LNCAP (cell line): ENCODE measurements at regions not wholly inside any gene's neighbourhood (a gene's known extent, or its start where the extent isn't known, plus 50 kb on each side); places are given as distances from the start of the nearest gene placed in this dataset.

Experiments
- CTCF ChIP-seq: fragments of 450-650 bp; IDR thresholded peaks from 2 replicates; pipeline ENCODE4 v1.5.1; 2017; ENCODE audit warnings: mild to moderate bottlenecking

DNA sequence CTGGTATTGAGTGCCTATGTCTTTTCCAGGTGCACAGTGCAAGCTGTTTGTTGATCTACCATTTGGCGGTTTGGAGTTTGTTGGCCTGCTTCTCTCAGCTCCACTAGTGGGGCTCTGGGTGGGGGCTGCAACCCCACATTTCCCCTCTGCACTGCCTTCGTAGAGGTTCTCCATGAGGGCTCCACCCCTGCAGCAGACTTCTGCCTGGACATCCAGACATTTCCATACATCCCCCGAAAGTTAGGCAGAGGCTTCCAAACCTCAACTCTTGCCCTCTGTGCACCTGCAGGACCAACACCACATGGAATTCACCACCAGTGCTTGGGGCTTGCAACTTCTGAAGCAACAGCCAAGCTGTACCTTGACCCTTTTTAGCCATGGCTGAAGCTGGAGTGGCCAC is 1024.1 kb downstream of the TMTC2 start:
- no peak for TF ChIP-seq CTCF

DNA sequence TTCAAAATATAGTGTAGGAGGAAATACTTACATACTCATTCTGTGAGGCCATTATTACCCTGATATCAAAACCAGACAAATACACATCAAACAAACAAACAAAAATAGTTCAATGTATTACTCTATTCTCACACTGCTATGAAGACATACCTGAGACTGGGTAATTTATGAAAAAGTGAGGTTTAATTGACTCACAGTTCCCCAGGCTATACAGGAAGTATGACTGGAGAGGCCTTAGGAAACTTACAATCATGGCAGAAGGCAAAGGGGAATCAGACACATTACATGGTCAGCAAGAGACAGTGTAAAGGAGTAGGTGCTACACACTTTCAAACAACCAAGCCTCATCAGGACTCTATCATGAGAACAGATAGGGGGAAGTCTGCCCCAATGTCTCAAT is 1023.2 kb downstream of the TMTC2 start:
- no peak for TF ChIP-seq CTCF

GRCh38 chr12:83700838-83701237 is 1014.1 kb downstream of the TMTC2 start:
- TF ChIP-seq CTCF, result no peak

DNA sequence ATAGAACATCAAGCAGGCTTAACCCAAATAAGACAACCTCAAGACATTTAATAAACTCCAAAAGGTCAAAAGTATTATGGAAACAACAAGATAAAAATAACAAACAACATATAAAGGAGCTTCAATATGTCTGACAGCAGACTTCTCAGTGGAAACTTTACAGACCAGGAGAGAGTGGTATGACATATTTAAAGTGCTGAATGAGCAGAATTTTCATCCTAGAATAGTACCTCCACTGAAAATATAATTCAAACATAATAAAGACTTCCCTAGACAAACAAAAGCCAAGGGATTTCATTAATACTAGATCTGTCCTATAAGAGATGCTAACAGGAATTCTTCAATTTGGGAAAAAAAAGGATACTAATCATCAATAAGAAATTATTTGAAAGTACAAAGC is 1005.0 kb downstream of the TMTC2 start:
- no peak for TF ChIP-seq CTCF

DNA sequence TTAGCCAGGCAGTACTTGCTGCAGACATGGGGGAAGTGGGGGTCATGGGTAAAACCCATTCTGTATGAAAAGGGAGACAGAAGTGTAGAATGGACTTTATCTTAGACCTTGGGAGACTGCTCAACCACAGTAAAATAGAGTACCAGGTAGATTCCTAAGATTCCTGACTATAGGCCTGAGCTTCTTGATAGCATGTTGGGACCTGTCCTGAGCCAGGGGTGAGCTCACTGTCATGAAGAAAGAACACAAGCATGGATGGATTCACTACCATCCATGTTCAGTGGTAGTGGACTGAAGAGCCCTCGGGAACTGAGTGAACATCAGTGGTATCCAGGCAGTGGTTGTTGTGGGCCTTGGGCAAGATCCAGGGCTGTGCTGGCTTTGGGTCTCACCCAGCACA is 1003.8 kb downstream of the TMTC2 start:
- no peak for TF ChIP-seq CTCF

DNA sequence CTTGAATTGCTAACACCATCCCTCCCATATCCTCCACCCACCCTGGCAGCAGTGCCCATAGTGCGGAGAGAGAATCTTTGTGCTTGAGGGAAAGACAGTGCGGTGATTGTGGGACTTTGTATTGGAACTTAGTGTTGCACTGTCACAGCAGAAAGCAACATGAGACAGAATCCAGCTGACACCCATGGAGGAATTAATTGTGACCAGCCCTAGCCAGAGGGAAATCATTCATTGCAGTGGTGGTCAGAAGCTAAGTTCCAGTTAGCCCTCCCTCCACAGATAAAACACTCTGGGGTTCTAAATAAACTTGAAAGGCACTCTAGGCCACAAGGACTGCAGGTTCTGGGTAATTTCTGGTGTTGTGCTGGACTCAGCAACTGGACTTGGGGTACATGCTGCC is 1002.6 kb downstream of the TMTC2 start:
- no peak for TF ChIP-seq CTCF

- no peak for TF ChIP-seq CTCF
These were observed 990.1 kb downstream of the TMTC2 start for GRCh38 chr12:83676781-83677295.

DNA sequence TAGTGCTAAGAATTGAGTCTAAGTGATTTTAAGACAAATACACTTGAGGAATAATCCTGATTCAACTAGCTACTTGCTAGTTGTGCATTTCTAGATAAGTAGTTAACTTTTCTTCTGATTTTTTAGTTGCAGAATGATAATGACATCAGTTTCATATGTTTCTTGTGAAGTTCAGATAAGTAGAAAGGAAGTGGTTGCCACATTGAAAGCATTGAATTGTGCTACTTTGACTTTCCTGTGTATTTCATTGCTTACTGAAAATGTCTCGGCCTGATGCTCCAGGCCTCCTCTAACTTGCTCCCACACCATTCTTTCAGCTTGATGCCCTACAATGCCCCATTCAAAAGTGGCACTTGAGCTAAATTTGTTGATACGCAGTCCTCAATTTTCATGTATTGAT is 980.0 kb downstream of the TMTC2 start:
- no peak for TF ChIP-seq CTCF
